ENCODE measurements at regions not wholly inside any gene's neighbourhood (a gene's known extent, or its start where the extent isn't known, plus 50 kb on each side); places are given as distances from the start of the nearest gene placed in this dataset.
"Not testable (repeated sequence)": the region's sequence is repeated elsewhere in the genome, so short reads cannot be mapped to it uniquely, and the experiment has no call there.

- no peak for DNase-seq (ENCODE audit: low read depth in 4 of 4, low spot score in 1 of 4)
Measured at GRCh38 chr7:131038153-131038552, 289.5 kb upstream of the MKLN1 start.

DNA sequence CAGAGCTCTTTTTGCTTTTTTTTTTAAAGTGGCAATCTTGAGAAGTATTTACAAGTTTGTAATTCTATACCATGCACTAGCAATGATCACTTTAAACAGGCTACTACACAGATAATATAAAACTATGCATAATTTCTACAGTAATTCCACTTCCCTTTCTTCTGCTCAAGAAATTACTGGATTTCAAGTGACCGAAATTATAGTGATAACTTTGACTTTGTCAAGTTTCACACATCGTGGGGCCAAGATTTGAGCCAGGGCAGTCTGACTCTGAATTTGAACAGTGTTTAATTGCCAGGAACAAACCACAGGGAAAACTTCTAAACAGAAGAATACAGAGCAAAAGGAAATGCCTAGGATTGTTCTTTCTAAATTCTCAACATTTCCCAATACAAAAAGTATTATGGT is 288.3 kb upstream of the MKLN1 start:
- no peak for DNase-seq (ENCODE audit: low read depth in 4 of 4, low spot score in 1 of 4)

DNA sequence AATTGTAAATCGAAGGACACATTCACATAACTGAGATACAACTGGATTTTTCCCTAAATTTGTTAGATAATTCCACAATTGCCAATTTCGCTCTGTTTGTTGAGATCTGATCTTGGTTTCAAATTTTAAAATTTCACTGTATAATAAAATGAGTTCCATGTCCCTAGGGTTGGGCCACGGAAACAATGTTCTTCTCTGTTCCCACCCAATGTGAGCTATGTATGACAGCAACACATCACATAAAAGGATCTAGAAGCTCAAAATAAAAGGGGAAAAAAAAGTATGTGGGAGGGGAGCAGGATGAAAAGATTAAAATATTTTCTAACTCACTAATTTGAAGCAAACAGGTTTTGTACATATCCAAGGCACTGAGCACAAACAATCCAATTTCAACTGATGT is 287.8 kb upstream of the MKLN1 start:
- no peak for DNase-seq (ENCODE audit: low read depth in 4 of 4, low spot score in 1 of 4)

- DNase-seq (ENCODE audit: low read depth in 4 of 4, low spot score in 1 of 4): peak in 1 of 4 experiments; percentile 36
Measured at GRCh38 chr7:131040467-131040932, 287.2 kb upstream of the MKLN1 start.

DNA sequence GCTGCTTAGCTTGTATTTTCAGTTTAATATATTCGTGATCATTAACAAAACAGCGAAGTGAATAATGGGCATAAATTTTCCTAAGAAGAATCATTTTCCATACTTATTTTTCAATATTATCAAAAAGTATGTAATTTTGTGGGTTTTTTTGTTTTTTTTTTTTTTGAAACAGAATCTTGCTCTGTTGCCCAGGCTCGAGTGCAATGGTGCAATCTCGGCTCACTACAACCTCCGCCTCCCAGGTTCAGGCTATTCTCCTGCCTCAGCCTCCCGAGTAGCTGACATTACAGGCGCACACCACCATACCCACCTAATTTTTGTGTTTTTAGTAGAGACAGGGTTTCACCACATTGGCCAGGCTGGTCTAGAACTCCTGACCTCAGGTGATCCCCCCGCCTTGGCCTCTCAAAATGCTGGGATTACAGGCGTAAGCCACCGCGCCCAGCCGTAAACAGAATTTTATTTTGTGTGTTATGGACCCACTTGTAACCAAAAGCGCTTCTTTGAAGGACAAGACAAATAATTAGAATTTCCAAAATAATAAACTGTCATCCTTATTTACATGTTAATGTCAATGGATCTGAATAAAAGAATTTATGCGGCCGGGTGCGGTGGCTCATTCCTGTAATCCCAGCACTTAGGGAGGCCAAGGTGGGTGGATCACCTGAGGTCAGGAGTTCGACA is 286.5 kb upstream of the MKLN1 start:
- DNase-seq (ENCODE audit: low read depth in 4 of 4, low spot score in 1 of 4): not testable (repeated sequence)

DNA sequence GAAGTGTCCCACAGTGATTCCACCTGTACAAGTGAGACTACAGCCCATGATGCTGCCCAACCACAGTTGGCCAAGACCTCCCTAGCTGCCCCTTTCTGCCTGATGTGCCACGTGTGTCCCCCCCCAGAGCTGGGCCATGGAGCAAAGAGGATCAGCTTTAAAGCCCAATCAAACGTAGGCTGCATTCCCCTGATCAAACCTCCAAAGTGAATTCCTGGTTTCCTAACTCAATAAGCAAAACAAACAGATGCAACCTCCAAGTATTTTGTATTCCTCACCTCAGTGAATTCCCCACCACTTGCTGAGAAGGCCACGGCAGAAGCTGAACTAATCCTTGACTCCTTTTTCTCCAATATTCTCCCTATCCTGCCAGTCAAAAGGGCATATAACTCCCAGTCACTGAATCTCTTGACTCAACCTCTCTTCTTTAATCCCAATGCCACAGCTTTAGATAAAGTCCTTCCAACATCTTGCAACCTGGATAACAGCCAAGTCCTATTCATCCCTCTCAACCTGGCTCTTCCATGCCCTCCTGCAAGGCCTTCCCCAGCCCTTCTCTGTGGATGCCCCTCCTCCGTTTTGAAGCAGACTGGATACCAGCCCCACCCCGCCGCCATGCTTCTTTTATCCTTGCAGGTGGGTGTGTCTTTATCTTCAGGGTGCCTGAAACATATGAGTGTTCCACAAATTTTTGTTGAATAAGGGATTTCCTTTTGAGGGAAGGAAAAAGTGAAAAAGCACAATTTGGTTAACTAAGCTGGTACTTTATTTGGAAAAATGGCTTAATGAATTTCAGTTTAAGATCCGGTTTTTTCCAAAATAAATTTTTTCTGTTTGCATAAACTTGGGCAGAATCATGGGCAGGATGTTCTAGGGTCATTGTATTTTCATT is 285.2 kb upstream of the MKLN1 start:
- DNase-seq (ENCODE audit: low read depth in 4 of 4, low spot score in 1 of 4): no peak

DNA sequence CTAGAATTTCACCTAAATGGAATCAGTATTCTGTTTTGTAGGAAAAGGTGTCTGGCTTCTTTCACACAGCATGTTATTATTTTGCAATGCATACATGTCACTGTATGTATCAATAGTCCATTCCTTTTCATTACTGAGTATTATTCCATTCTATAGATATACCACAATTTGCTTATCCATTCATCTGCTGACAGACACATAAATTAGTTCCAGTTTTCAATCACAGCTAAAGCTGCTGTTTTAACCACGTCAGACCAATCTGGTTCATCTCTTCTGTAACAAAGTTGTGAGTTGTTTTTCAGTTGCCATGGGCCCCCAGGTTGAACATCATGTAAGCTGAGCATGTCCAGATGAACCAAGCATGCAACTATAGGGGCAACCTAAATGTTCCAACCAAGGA is 282.1 kb upstream of the MKLN1 start:
- no peak for DNase-seq (ENCODE audit: low read depth in 4 of 4, low spot score in 1 of 4)

- no peak for DNase-seq (ENCODE audit: low read depth in 4 of 4, low spot score in 1 of 4)
Measured at GRCh38 chr7:131046246-131046645, 281.4 kb upstream of the MKLN1 start.

- DNase-seq (ENCODE audit: low read depth in 4 of 4, low spot score in 1 of 4): no peak
Measured at GRCh38 chr7:131047651-131048304, 279.9 kb upstream of the MKLN1 start.

DNA sequence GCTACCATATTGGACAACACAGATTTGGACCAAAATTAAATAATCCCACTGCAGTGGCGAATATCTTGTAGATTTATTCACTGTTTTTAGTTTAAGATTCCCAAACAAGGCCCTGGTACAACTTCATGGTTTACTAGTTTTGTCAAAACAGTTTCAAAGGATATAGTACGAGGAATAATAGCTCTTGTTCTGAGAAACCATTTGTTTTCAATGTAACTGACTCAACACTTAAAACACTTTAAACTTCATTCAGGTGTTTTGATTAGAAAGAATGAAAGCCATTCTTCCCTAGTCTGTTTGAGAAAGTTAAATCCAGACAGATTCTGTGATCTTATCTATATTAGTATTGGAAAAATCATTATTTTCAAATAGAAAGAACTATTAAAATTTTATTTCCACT is 276.4 kb upstream of the MKLN1 start:
- no peak for DNase-seq (ENCODE audit: low read depth in 4 of 4, low spot score in 1 of 4)

- DNase-seq (ENCODE audit: low read depth in 4 of 4, low spot score in 1 of 4): no peak
Measured at GRCh38 chr7:131052285-131052904, 275.3 kb upstream of the MKLN1 start.

DNA sequence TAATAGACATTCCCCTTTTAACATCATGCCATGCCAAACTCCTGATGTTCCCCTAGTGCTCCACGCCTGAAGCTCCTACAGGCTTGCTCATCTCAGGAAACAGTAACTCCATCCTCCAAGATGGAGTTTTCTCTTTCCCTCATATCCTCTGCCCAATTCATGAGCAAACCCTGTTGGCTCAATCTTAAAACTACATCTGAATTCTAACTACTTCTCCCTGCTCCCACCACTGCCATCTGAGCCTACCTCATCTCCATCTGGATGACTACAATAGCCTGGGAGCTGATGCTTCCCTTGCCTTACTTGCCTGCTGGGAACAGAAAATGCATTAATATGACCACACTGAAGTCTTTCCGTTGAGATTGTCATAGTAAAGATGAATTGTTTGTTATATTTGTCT is 271.7 kb upstream of the MKLN1 start:
- no peak for DNase-seq (ENCODE audit: low read depth in 4 of 4, low spot score in 1 of 4)

- DNase-seq (ENCODE audit: low read depth in 4 of 4, low spot score in 1 of 4): no peak
Measured at GRCh38 chr7:131057015-131057793, 270.5 kb upstream of the MKLN1 start.

GRCh38 chr7:131057794-131058070 is 269.9 kb upstream of the MKLN1 start:
- DNase-seq (ENCODE audit: low read depth in 4 of 4, low spot score in 1 of 4): no peak

DNA sequence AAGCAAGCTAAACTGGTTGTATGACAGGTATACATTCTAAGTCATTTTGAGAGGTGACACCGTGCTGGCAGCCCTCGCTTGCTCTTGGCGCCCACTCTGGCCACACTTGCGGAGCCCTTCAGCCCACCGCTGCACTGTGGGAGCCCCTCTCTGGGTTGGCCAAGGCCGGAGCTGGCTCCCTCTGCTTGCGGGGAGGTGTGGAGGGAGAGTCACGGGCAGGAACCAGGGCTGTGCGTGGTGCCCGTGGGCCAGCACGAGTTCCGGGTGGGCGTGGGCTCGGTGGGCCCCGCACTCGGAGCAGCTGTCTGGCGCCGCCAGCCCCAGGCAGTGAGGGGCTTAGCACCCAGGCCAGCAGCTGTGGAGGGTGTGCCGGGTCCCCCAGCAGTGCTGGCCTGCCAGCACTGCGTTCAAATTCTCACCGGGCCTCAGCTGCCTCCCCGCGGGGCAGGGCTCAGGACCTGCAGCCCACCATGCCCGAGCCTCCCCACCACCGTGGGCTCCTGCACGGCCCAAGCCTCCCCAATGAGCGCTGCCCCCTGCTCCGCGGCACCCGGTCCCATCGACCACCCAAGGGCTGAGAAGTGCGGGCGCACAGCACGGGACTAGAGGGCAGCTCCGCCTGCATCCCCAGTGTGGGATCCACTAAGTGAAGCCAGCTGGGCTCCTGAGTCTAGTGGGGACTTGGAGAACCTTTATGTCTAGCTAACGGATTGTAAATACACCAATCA is 269.0 kb upstream of the MKLN1 start:
- DNase-seq (ENCODE audit: low read depth in 4 of 4, low spot score in 1 of 4): not testable (repeated sequence)

- not testable (repeated sequence) for DNase-seq (ENCODE audit: low read depth in 4 of 4, low spot score in 1 of 4)
Measured at GRCh38 chr7:131059401-131059800, 268.3 kb upstream of the MKLN1 start.

DNA sequence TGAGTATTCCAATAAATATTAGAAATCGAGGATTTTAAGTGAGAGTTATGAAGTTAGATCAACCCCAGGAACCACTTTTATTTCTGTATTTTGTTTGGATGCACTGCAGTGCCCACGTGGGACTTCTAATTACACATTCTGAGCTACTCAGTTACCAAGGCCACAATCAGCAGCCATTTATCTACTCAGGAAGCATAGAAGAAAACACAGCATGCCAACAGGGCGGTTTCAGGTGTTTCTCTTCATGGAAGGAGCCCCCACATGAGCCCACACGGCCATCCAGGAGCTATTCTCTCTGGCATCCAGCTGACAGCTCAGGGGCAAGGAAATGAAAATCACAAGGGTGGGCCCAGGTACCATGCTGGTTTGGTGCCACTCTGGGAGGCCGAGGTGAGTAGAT is 266.5 kb upstream of the MKLN1 start:
- DNase-seq (ENCODE audit: low read depth in 4 of 4, low spot score in 1 of 4): no peak

- DNase-seq (ENCODE audit: low read depth in 4 of 4, low spot score in 1 of 4): no peak
Measured at GRCh38 chr7:131061818-131062217, 265.9 kb upstream of the MKLN1 start.

GRCh38 chr7:131066635-131067034 is 261.0 kb upstream of the MKLN1 start:
- DNase-seq (ENCODE audit: low read depth in 4 of 4, low spot score in 1 of 4): no peak

DNA sequence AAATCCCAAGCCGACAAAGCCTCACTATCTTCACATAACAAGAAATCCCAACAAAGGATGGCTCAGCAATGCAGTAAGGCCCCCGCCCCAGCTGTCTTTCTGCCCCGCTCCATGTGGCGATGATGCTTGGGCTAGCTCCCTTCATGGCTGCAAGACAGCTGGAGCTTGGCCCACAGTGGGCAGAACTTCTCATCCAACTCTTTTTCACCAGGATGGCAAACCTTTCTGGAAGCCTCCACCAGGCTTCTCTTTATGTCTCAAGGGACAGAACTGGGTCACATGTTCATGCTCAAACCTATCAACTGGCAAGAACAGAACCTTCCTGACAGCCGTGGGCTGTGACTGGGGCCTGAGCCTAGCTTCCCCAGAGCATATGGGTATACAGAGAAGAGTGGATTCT is 260.5 kb upstream of the MKLN1 start:
- no peak for DNase-seq (ENCODE audit: low read depth in 4 of 4, low spot score in 1 of 4)
